Keratinocyte (primary cell): ENCODE measurements at regions not wholly inside any gene's neighbourhood (a gene's known extent, or its start where the extent isn't known, plus 50 kb on each side); places are given as distances from the start of the nearest gene placed in this dataset.

Experiments
- DNase-seq: peaks from one replicate; pipeline ENCODE4 v3.0.0-alpha.2; 2011; ENCODE audit warnings: low read depth, missing footprints, low spot score
- FAIRE-seq: peaks from 2 replicates; lab custom pipeline; 2011; peaks lifted over from hg19 to GRCh38; lab: Jason Lieb, UNC
- H2AFZ ChIP-seq: 2 replicates; pipeline ENCODE4 v1.6.0; 2012; ENCODE audit warnings: low read length, control low read depth, inconsistent platforms; ENCODE audit not compliant: control insufficient read depth
- H3K27ac ChIP-seq: 2 replicates; pipeline ENCODE4 v1.5.1; 2011; ENCODE audit warnings: low read length; ENCODE audit not compliant: control insufficient read depth, insufficient read depth
- H3K27me3 ChIP-seq: 3 replicates; pipeline ENCODE4 v1.6.0; 2011; ENCODE audit warnings: low read length; ENCODE audit not compliant: control insufficient read depth, insufficient read depth; ENCODE audit errors: extremely low read depth
- H3K36me3 ChIP-seq, 2 experiments: 2 replicates in 1 of 2; 3 replicates in 1 of 2; pipeline ENCODE4 v1.5.1; 2011; ENCODE audit warnings: low read length in 2 of 2, mild to moderate bottlenecking in 1 of 2; ENCODE audit not compliant: control insufficient read depth in 2 of 2, insufficient read depth in 2 of 2; ENCODE audit errors: extremely low read depth in 1 of 2
- H3K4me1 ChIP-seq: 3 replicates; pipeline ENCODE4 v1.5.1; 2011; ENCODE audit warnings: low read length; ENCODE audit not compliant: control insufficient read depth, insufficient read depth; ENCODE audit errors: extremely low read depth
- H3K4me2 ChIP-seq: 3 replicates; pipeline ENCODE4 v1.6.0; 2011; ENCODE audit warnings: low read depth, low read length; ENCODE audit not compliant: control insufficient read depth, insufficient read depth; ENCODE audit errors: extremely low read depth
- H3K4me3 ChIP-seq, 3 experiments: fragments of 200-600 bp in 1 of 3; sonication (generic) in 1 of 3; 2 replicates in 2 of 3; 3 replicates in 1 of 3; pipeline ENCODE4 v1.5.1; 2011 to 2016; ENCODE audit warnings: low read length in 3 of 3, mild to moderate bottlenecking in 3 of 3, control low read depth in 2 of 3, inconsistent platforms in 1 of 3, low read depth in 1 of 3, mixed read lengths in 1 of 3, mixed run types in 1 of 3, moderate library complexity in 1 of 3; ENCODE audit not compliant: control insufficient read depth in 2 of 3, insufficient read depth in 2 of 3; ENCODE audit errors: extremely low read depth in 1 of 3
- H3K79me2 ChIP-seq: 2 replicates; pipeline ENCODE4 v1.6.0; 2012; ENCODE audit warnings: low read length; ENCODE audit not compliant: control insufficient read depth, insufficient read depth
- H3K9ac ChIP-seq: 3 replicates; pipeline ENCODE4 v1.6.0; 2011; ENCODE audit warnings: low read length; ENCODE audit not compliant: control insufficient read depth, insufficient read depth; ENCODE audit errors: extremely low read depth
- H3K9me1 ChIP-seq: 3 replicates; pipeline ENCODE4 v1.6.0; 2011; ENCODE audit warnings: low read length; ENCODE audit not compliant: control insufficient read depth, insufficient read depth; ENCODE audit errors: extremely low read depth
- H3K9me3 ChIP-seq: 2 replicates; pipeline ENCODE4 v1.5.1; 2012; ENCODE audit warnings: low read depth, low read length; ENCODE audit not compliant: control insufficient read depth
- H4K20me1 ChIP-seq: 3 replicates; pipeline ENCODE4 v1.6.0; 2011; ENCODE audit warnings: low read length; ENCODE audit not compliant: control insufficient read depth, insufficient read depth; ENCODE audit errors: extremely low read depth
- EZH2 ChIP-seq: IDR thresholded peaks from one replicate; pipeline ENCODE4 v1.6.1; 2012; ENCODE audit warnings: inconsistent platforms, mild to moderate bottlenecking, low read length, moderate library complexity
- dilution Hi-C: fragments of 300-500 bp; cut with MboI; formaldehyde crosslinking; loops from one replicate; pipeline ENCODE4 v1.7.0; 2020; ENCODE audit warnings: low sequenced_read_pairs; ENCODE audit not compliant: extremely low pct_ligation_motif_present
- TF ChIP-seq, protein P1 (sequence below), 3 experiments: IDR thresholded peaks in 1 of 3; conservative IDR thresholded peaks in 1 of 3; optimal IDR thresholded peaks in 1 of 3; 2 replicates in 2 of 3; 3 replicates in 1 of 3; pipeline versions ENCODE3 to v1.5.1; 2011; ENCODE audit warnings: low read length in 3 of 3, mild to moderate bottlenecking in 3 of 3, moderate library complexity in 2 of 3, control low read depth in 1 of 3, inconsistent platforms in 1 of 3; ENCODE audit not compliant: insufficient read depth in 2 of 3; ENCODE audit errors: extremely low read depth in 1 of 3

- Histone ChIP-seq H3K36me3 (no peaks in the 10 kb centered on the region), H4K20me1 (no peaks in the 10 kb centered on the region), H3K27ac (no peak overlapping the region), H2AFZ (no peak overlapping the region), H3K9me3 (no peaks in the 10 kb centered on the region), H3K79me2 (no peaks in the 10 kb centered on the region), H3K27me3 (no peaks in the 10 kb centered on the region), H3K9me1 (no peaks in the 10 kb centered on the region), H3K4me1 (no peaks in the 10 kb centered on the region), H3K9ac (no peak overlapping the region), H3K4me3 (no peak overlapping the region), H3K4me2 (no peak overlapping the region)
- TF ChIP-seq, protein P1, sequence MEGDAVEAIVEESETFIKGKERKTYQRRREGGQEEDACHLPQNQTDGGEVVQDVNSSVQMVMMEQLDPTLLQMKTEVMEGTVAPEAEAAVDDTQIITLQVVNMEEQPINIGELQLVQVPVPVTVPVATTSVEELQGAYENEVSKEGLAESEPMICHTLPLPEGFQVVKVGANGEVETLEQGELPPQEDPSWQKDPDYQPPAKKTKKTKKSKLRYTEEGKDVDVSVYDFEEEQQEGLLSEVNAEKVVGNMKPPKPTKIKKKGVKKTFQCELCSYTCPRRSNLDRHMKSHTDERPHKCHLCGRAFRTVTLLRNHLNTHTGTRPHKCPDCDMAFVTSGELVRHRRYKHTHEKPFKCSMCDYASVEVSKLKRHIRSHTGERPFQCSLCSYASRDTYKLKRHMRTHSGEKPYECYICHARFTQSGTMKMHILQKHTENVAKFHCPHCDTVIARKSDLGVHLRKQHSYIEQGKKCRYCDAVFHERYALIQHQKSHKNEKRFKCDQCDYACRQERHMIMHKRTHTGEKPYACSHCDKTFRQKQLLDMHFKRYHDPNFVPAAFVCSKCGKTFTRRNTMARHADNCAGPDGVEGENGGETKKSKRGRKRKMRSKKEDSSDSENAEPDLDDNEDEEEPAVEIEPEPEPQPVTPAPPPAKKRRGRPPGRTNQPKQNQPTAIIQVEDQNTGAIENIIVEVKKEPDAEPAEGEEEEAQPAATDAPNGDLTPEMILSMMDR (optimal IDR thresholded peaks at IDR 0.05 in 1 of 3, IDR thresholded peaks at IDR 0.05 in 1 of 3, conservative IDR thresholded peaks at IDR 0.05 in 1 of 3; ENCODE audit: extremely low read depth in 1 of 3, insufficient read depth in 2 of 3, low read length in 3 of 3): peak in 2 of 3 experiments; percentile 53 to 66
- TF ChIP-seq EZH2: no peak
- dilution Hi-C loops: no loop called here
- FAIRE-seq (peak; percentile 63), DNase-seq (no peak)
Observed at GRCh38 chr7:113698556-113699220, 220.1 kb downstream of the PPP1R3A start.

GRCh38 chr7:113694149-113694548, 224.7 kb downstream of the PPP1R3A start:
- dilution Hi-C loops: no loop called here
- no peak overlapping the region for H3K27ac ChIP-seq
- FAIRE-seq: no peak
- H3K4me3 ChIP-seq: no peak overlapping the region
- no peaks in the 10 kb centered on the region for H3K36me3 ChIP-seq
- TF ChIP-seq EZH2: no peak
- TF ChIP-seq, protein P1 (optimal IDR thresholded peaks at IDR 0.05 in 1 of 3, IDR thresholded peaks at IDR 0.05 in 1 of 3, conservative IDR thresholded peaks at IDR 0.05 in 1 of 3; ENCODE audit: extremely low read depth in 1 of 3, insufficient read depth in 2 of 3, low read length in 3 of 3): no peak
- no peak for DNase-seq
- H2AFZ ChIP-seq: no peak overlapping the region
- no peak overlapping the region for H3K9ac ChIP-seq
- no peaks in the 10 kb centered on the region for H3K27me3 ChIP-seq
- no peaks in the 10 kb centered on the region for H4K20me1 ChIP-seq
- H3K4me2 ChIP-seq: no peak overlapping the region
- no peaks in the 10 kb centered on the region for H3K9me1 ChIP-seq
- H3K9me3 ChIP-seq: no peaks in the 10 kb centered on the region
- no peaks in the 10 kb centered on the region for H3K79me2 ChIP-seq
- H3K4me1 ChIP-seq: no peaks in the 10 kb centered on the region
